ENCODE measurements at regions not wholly inside any gene's neighbourhood (a gene's known extent, or its start where the extent isn't known, plus 50 kb on each side); places are given as distances from the start of the nearest gene placed in this dataset.

GRCh38 chr5:2184563-2185540, 302.1 kb upstream of the IRX4 start:
- TF ChIP-seq ZBTB33 (IDR thresholded peaks at IDR 0.05; ENCODE audit: extremely low read depth, insufficient replicate concordance, low read length) (no peak), EGR1 (IDR thresholded peaks at IDR 0.05; ENCODE audit: low read depth) (no peak), POLR2AphosphoS5 (IDR thresholded peaks at IDR 0.05; ENCODE audit: low read depth, low read length) (no peak)
- CTCF ChIA-PET, result interaction anchor here (1.0 kb wide), 1 partner anchor 36 kb away, joined by 3 read pairs; no protein-coding TSS in a partner anchor

DNA sequence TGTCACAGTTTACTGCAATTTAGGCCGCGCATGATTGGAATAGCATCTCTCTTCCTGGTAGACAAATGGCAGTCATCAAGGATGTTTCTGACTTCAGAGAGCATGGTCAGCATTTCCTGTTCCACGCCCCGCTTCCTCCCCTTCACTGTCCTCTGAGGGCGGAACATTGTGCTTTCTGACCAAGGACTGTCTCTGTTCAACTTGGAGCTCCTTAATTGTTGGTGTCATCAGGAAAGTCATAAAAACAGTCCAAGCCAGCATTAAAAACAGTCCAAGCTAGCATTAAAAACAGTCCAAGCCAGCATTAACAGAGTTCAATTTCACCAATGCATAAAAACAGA, 301.3 kb upstream of the IRX4 start:
- H3K79me2 ChIP-seq (ENCODE audit: insufficient read depth, low read length), result no peaks in the 10 kb centered on the region
- DNase-seq (ENCODE audit: low read depth, low spot score), result no peak
- H3K9me2 ChIP-seq (ENCODE audit: insufficient read depth), result no peaks in the 10 kb centered on the region
- no peaks in the 10 kb centered on the region for H3K36me3 ChIP-seq (ENCODE audit: control insufficient read depth in 1 of 2, insufficient read depth in 2 of 2, low read length in 2 of 2)
- BruUV-seq (replicated peaks), result no TSS peak
- no peak overlapping the region for H3K4me2 ChIP-seq (ENCODE audit: low read length)
- no peaks in the 10 kb centered on the region for H4K20me1 ChIP-seq (ENCODE audit: insufficient read depth)
- no peaks in the 10 kb centered on the region for H3K4me1 ChIP-seq (ENCODE audit: control insufficient read depth in 1 of 2, insufficient read depth in 2 of 2, low read length in 2 of 2)
- ATAC-seq, result no peak
- CTCF ChIA-PET, result no interaction called here
- no peak overlapping the region for H3K4me3 ChIP-seq (replicated peaks in 1 of 2; ENCODE audit: low read depth in 1 of 2, low read length in 2 of 2)
- H2AFZ ChIP-seq (ENCODE audit: low read depth, low read length, poor library complexity, severe bottlenecking), result no peak overlapping the region
- no peak overlapping the region for H3K9ac ChIP-seq (ENCODE audit: low read length)
- H3K27ac ChIP-seq (ENCODE audit: low read depth, low read length), result no peak overlapping the region
- peaks cover 6% of the 10 kb centered on the region; the same call in 1 of the 2 replicates for H3K27me3 ChIP-seq (ENCODE audit: insufficient read depth, low read length)
- intact Hi-C loops (cut with micrococcal nuclease), result no loop called here
- RAD21 ChIA-PET (ENCODE audit: low non-redundant PET in 1 of 2, low total read pairs in 2 of 2, uncharacterized antibody in 2 of 2, unreplicated experiment in 2 of 2), result no interaction called here
- POLR2A ChIA-PET, result no interaction called here
- H3K9me3 ChIP-seq (ENCODE audit: control insufficient read depth in 1 of 2, insufficient read depth in 1 of 2, low read depth in 1 of 2, low read length in 2 of 2), result no peaks in the 10 kb centered on the region
- no peak for TF ChIP-seq CTCF (IDR thresholded peaks at IDR 0.05 in 2 of 3, conservative IDR thresholded peaks at IDR 0.05 in 1 of 3; ENCODE audit: borderline replicate concordance in 1 of 3, insufficient read depth in 1 of 3, low read depth in 2 of 3, low read length in 2 of 3)
- TF ChIP-seq REST (IDR thresholded peaks at IDR 0.05; ENCODE audit: low read depth), result no peak
- TF ChIP-seq ZNF274 (IDR thresholded peaks at IDR 0.05; ENCODE audit: low read depth, low read length), result no peak
- TF ChIP-seq CBX3 (IDR thresholded peaks at IDR 0.05; ENCODE audit: low read depth), result no peak
- no peak for TF ChIP-seq TCF7L2 (IDR thresholded peaks at IDR 0.05; ENCODE audit: borderline replicate concordance, extremely low read depth, insufficient read depth, insufficient read length)
- TF ChIP-seq, protein P1, sequence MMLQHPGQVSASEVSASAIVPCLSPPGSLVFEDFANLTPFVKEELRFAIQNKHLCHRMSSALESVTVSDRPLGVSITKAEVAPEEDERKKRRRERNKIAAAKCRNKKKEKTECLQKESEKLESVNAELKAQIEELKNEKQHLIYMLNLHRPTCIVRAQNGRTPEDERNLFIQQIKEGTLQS (IDR thresholded peaks at IDR 0.05), result no peak

More at GRCh38 chr5:2184563-2185540, 302.1 kb upstream of the IRX4 start:
- Histone ChIP-seq H3K9me3 (ENCODE audit: control insufficient read depth in 1 of 2, insufficient read depth in 1 of 2, low read depth in 1 of 2, low read length in 2 of 2) (no peaks in the 10 kb centered on the region), H2AFZ (ENCODE audit: low read depth, low read length, poor library complexity, severe bottlenecking) (no peak overlapping the region), H3K4me3 (replicated peaks in 1 of 2; ENCODE audit: low read depth in 1 of 2, low read length in 2 of 2) (no peak overlapping the region), H3K27ac (ENCODE audit: low read depth, low read length) (no peak overlapping the region), H3K4me1 (ENCODE audit: control insufficient read depth in 1 of 2, insufficient read depth in 2 of 2, low read length in 2 of 2) (no peaks in the 10 kb centered on the region), H4K20me1 (ENCODE audit: insufficient read depth) (no peaks in the 10 kb centered on the region), H3K27me3 (ENCODE audit: insufficient read depth, low read length) (peaks cover 13% of the 10 kb centered on the region; the same call in 1 of the 2 replicates), H3K9me2 (ENCODE audit: insufficient read depth) (no peaks in the 10 kb centered on the region), H3K9ac (ENCODE audit: low read length) (no peak overlapping the region), H3K4me2 (ENCODE audit: low read length) (no peak overlapping the region), H3K79me2 (ENCODE audit: insufficient read depth, low read length) (no peaks in the 10 kb centered on the region), H3K36me3 (ENCODE audit: control insufficient read depth in 1 of 2, insufficient read depth in 2 of 2, low read length in 2 of 2) (no peaks in the 10 kb centered on the region)
- ChIA-PET POLR2A (no interaction called here), RAD21 (ENCODE audit: low non-redundant PET in 1 of 2, low total read pairs in 2 of 2, uncharacterized antibody in 2 of 2, unreplicated experiment in 2 of 2) (no interaction called here)
- no peak for DNase-seq (ENCODE audit: low read depth, low spot score)
- intact Hi-C loops (cut with micrococcal nuclease), result no loop called here
- no peak for ATAC-seq
- no TSS peak for BruUV-seq (replicated peaks)

All from HCT116 (cell line).